NOMO-1 treated with DMSO at 0.1 percent for 48 hours (cell line): ENCODE measurements at regions not wholly inside any gene's neighbourhood (a gene's known extent, or its start where the extent isn't known, plus 50 kb on each side); places are given as distances from the start of the nearest gene placed in this dataset.

Source experiments
- DNase-seq: peaks from one replicate; lab custom pipeline; 2025; ENCODE audit not compliant: unreplicated experiment; lab: John Stamatoyannopoulos, UW

- DNase-seq: no peak
Measured at GRCh38 chr20:6831461-6831860, 64.0 kb downstream of the BMP2 start.

GRCh38 chr20:6832811-6833210, 65.3 kb downstream of the BMP2 start:
- DNase-seq: no peak

GRCh38 chr20:6835609-6836008, 68.1 kb downstream of the BMP2 start:
- DNase-seq: no peak

- DNase-seq: no peak
Measured at GRCh38 chr20:6836821-6837374, 69.4 kb downstream of the BMP2 start.

GRCh38 chr20:6837730-6838129, 70.2 kb downstream of the BMP2 start:
- no peak for DNase-seq

GRCh38 chr20:6838181-6838826, 70.8 kb downstream of the BMP2 start:
- DNase-seq: peak; percentile 13

- no peak for DNase-seq
Measured at GRCh38 chr20:6841128-6841527, 73.6 kb downstream of the BMP2 start.

GRCh38 chr20:6845141-6845540, 77.7 kb downstream of the BMP2 start:
- no peak for DNase-seq

- DNase-seq: no peak
Measured at GRCh38 chr20:6848041-6848440, 80.6 kb downstream of the BMP2 start.

- no peak for DNase-seq
Measured at GRCh38 chr20:6848992-6849391, 81.5 kb downstream of the BMP2 start.

- no peak for DNase-seq
Measured at GRCh38 chr20:6851136-6851535, 83.7 kb downstream of the BMP2 start.

GRCh38 chr20:6852478-6852877, 85.0 kb downstream of the BMP2 start:
- no peak for DNase-seq

GRCh38 chr20:6855104-6855503, 87.6 kb downstream of the BMP2 start:
- DNase-seq: peak; percentile 44

GRCh38 chr20:6855796-6856195, 88.3 kb downstream of the BMP2 start:
- peak; percentile 26 for DNase-seq

- no peak for DNase-seq
Measured at GRCh38 chr20:6857927-6858326, 90.4 kb downstream of the BMP2 start.

GRCh38 chr20:6863355-6863754, 95.9 kb downstream of the BMP2 start:
- DNase-seq: no peak

GRCh38 chr20:6863798-6864201, 96.3 kb downstream of the BMP2 start:
- no peak for DNase-seq

GRCh38 chr20:6864740-6865139, 97.3 kb downstream of the BMP2 start:
- DNase-seq: no peak

- DNase-seq: no peak
Measured at GRCh38 chr20:6866741-6867140, 99.3 kb downstream of the BMP2 start.

- peak; percentile 41 for DNase-seq
Measured at GRCh38 chr20:6868861-6869260, 101.4 kb downstream of the BMP2 start.

- DNase-seq: no peak
Measured at GRCh38 chr20:6870559-6870958, 103.1 kb downstream of the BMP2 start.

- no peak for DNase-seq
Measured at GRCh38 chr20:6877633-6878032, 110.1 kb downstream of the BMP2 start.
